Breast epithelium (tissue), 3 donors: ENCODE measurements at regions not wholly inside any gene's neighbourhood (a gene's known extent, or its start where the extent isn't known, plus 50 kb on each side); places are given as distances from the start of the nearest gene placed in this dataset.

Experiments used
- POLR2A ChIP-seq: fragments of 450-650 bp; IDR thresholded peaks from one replicate; pipeline ENCODE4 v1.6.1; 2016; ENCODE audit warnings: antibody characterized with exemption, mild to moderate bottlenecking, moderate library complexity
- TF ChIP-seq, protein P1 (sequence below), 3 donors: fragments of 450-650 bp; IDR thresholded peaks; one replicate each; pipeline ENCODE4 v1.5.1; 2016 to 2017; ENCODE audit warnings: antibody characterized with exemption in 3 of 3, mild to moderate bottlenecking in 3 of 3, moderate library complexity in 3 of 3

DNA sequence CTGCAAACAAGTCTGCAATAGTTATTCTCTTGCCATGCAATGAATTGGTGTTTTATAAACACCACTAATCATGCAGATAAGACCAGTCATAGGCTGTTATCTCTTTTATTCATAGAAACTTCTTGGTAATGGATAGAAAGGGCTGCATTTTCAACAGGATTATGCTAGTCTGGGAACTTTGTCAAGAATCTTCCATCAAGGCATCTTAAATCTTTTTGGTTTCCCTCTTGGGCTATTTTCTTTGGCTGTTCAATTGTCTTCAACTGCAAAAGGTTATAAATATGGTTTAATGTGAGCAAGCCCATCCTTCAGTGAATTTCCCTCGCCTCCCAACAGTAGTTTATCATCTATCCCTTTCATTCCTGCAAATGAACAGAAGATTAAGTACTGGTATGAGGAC is 59.0 kb upstream of the MINAR1 start:
- no peak for TF ChIP-seq POLR2A
- TF ChIP-seq, protein P1, sequence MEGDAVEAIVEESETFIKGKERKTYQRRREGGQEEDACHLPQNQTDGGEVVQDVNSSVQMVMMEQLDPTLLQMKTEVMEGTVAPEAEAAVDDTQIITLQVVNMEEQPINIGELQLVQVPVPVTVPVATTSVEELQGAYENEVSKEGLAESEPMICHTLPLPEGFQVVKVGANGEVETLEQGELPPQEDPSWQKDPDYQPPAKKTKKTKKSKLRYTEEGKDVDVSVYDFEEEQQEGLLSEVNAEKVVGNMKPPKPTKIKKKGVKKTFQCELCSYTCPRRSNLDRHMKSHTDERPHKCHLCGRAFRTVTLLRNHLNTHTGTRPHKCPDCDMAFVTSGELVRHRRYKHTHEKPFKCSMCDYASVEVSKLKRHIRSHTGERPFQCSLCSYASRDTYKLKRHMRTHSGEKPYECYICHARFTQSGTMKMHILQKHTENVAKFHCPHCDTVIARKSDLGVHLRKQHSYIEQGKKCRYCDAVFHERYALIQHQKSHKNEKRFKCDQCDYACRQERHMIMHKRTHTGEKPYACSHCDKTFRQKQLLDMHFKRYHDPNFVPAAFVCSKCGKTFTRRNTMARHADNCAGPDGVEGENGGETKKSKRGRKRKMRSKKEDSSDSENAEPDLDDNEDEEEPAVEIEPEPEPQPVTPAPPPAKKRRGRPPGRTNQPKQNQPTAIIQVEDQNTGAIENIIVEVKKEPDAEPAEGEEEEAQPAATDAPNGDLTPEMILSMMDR (IDR thresholded peaks at IDR 0.05) = no peak
